Esophagus squamous epithelium (tissue), 4 donors: ENCODE measurements at regions not wholly inside any gene's neighbourhood (a gene's known extent, or its start where the extent isn't known, plus 50 kb on each side); places are given as distances from the start of the nearest gene placed in this dataset.

ENCODE experiments used
- POLR2A ChIP-seq, 4 donors: fragments of 450-650 bp; IDR thresholded peaks; one replicate each; pipeline ENCODE4 v1.6.1; 2017; ENCODE audit warnings: antibody characterized with exemption in 4 of 4, mild to moderate bottlenecking in 4 of 4, moderate library complexity in 3 of 4
- TF ChIP-seq, protein P1 (sequence below), 6 experiments: fragments of 450-650 bp in 4 of 6; fragments of 200-600 bp in 2 of 6; sonication (generic) in 2 of 6; IDR thresholded peaks; one replicate each; pipeline ENCODE4 v1.5.1; 2016 to 2019; ENCODE audit warnings: antibody characterized with exemption in 6 of 6, mild to moderate bottlenecking in 4 of 6, moderate library complexity in 4 of 6

DNA sequence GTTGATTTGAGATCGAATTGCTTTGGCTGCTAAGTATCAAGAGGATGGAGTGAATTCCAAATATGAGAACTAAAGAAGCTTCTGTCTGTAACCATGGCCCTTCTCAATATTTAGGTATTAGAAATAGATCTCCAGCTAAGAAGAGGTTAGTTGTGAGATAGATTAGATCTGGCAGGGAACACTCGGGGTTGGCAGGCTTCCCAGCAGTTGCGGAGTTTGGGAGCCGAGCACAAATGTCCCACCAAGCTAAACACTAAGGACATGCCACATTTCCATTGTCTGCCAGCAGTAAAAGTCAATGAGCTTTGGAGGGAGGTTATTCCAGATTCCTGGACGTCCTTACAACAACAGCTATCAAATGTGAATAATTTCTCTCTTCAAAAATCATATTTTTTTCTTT, 85.8 kb downstream of the TAF11L14 start:
- TF ChIP-seq POLR2A (IDR thresholded peaks at IDR 0.05), result no peak
- TF ChIP-seq, protein P1, sequence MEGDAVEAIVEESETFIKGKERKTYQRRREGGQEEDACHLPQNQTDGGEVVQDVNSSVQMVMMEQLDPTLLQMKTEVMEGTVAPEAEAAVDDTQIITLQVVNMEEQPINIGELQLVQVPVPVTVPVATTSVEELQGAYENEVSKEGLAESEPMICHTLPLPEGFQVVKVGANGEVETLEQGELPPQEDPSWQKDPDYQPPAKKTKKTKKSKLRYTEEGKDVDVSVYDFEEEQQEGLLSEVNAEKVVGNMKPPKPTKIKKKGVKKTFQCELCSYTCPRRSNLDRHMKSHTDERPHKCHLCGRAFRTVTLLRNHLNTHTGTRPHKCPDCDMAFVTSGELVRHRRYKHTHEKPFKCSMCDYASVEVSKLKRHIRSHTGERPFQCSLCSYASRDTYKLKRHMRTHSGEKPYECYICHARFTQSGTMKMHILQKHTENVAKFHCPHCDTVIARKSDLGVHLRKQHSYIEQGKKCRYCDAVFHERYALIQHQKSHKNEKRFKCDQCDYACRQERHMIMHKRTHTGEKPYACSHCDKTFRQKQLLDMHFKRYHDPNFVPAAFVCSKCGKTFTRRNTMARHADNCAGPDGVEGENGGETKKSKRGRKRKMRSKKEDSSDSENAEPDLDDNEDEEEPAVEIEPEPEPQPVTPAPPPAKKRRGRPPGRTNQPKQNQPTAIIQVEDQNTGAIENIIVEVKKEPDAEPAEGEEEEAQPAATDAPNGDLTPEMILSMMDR (IDR thresholded peaks at IDR 0.05), result no peak
